DMS53 (cell line): ENCODE measurements at regions not wholly inside any gene's neighbourhood (a gene's known extent, or its start where the extent isn't known, plus 50 kb on each side); places are given as distances from the start of the nearest gene placed in this dataset.
"Not testable (repeated sequence)": the region's sequence is repeated elsewhere in the genome, so short reads cannot be mapped to it uniquely, and the experiment has no call there.

Experiments used
- DNase-seq: peaks from one replicate; lab custom pipeline; 2025; lab: John Stamatoyannopoulos, UW

GRCh38 chr6:37580176-37580955 lies 80.7 kb upstream of the CCDC167 start:
- DNase-seq, result no peak

- DNase-seq, result no peak
Measured at GRCh38 chr6:37579444-37580067, 79.9 kb upstream of the CCDC167 start.

DNA sequence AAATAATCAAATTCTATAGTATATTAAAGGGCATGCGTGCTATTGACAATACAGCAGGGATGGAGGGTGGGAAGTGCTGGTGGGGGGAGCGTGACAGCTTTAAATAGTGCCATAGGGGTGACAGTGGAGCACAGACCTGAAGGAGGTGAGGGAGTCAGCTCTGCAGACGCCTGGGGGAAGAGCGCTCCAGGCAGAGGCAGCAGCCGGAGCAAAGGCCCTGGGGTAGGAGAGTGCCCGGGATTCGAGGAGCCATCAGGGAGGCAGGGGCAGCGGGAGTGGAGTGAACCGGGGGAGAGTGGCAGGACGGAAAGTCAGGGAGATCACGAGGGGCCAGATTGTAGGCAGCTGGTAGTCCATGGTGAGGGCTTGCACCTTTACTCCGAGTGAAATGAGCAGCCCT lies 78.4 kb upstream of the CCDC167 start:
- DNase-seq, result no peak

GRCh38 chr6:37576336-37576737 lies 76.6 kb upstream of the CCDC167 start:
- DNase-seq, result peak; percentile 84

DNA sequence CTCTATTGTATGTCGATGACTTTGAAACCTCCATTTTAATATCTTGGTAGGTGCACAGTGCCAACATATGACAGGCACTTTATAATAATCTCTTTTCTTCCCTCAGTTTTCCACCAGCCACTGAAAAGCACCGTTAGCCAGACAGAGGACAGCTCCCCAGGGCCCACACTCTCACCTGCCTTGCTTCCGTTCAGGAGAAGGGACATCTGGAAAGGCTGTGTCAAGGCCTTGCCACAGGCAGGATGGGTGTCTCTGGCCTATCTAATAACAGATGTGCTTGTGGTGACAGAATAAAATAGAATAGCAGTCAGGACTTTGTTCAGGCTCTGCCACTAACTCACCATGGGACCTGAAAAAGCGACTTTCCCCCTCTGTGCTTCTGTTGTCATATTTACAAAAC lies 75.5 kb upstream of the CCDC167 start:
- DNase-seq, result no peak

- DNase-seq, result no peak
Measured at GRCh38 chr6:37572334-37572733, 72.6 kb upstream of the CCDC167 start.

- DNase-seq, result no peak
Measured at GRCh38 chr6:37570482-37571133, 70.9 kb upstream of the CCDC167 start.

GRCh38 chr6:37569743-37570481 lies 70.2 kb upstream of the CCDC167 start:
- DNase-seq, result no peak

GRCh38 chr6:37569317-37569716 lies 69.6 kb upstream of the CCDC167 start:
- no peak for DNase-seq

DNA sequence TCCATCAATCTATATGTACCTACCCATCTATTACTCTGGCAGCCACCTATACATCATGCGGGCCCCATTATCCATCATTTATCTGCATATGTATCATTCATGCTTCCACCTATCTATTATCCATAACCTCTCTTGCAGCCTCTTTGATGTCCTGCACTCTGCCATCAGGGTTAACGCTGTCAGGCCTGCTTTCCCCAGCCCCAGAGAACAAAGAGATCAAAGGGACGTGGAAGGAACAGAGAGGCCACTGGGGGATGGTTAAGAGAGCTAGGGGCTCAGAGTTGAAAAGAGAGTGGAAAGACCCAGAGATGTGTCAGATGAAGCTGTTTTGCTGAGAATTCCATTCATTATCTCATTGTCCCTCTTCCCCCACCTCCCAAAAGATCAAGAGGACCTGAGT lies 67.3 kb upstream of the CCDC167 start:
- DNase-seq, result no peak

DNA sequence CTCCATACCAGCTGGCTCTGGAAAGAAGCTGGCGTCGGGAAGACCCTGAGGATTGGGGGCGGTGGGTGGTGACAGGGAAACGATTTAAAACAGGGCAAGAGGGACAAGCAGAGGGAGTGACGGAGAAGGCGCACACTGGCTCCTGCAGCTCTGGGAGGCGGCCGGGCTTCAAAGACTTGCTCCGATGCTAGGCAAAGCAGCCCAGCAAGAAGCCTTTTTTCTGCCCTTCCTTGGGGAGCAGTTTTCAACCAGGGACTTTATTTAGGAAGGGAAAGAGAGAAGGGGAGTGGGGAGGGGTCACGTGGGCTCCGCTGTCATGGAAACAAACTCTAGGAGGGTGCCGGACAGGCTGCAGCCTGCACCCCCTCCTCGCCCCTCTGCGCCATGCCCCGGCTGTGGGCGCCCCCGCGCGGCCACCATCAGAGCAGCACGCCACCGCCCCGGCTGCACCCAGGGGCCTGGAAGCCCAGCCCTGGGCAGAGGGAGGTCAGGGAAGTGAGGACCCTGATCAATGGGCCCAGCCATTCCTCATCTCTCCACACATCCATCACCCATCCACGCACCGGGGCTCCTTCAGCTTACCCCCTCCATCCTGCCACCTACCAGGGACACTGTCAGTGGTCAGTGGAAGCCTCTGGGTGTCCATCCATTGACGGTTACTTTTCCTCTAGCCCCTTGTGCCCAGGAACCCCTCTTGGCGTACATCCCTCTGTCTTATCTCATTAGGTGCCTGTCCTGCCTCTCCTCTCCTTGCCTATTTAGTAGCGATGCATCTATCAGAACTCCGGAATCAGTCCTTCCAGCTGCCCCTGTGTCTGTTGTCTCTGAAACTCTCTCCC lies 66.6 kb upstream of the CCDC167 start:
- DNase-seq, result peak; percentile 59

GRCh38 chr6:37565267-37566110 lies 65.8 kb upstream of the CCDC167 start:
- DNase-seq, result peak; percentile 45

GRCh38 chr6:37562926-37563288 lies 63.2 kb upstream of the CCDC167 start:
- DNase-seq, result not testable (repeated sequence)

- DNase-seq, result no peak
Measured at GRCh38 chr6:37561361-37561760, 61.7 kb upstream of the CCDC167 start.

- DNase-seq, result no peak
Measured at GRCh38 chr6:37560737-37561103, 61.0 kb upstream of the CCDC167 start.

GRCh38 chr6:37559501-37559900 lies 59.8 kb upstream of the CCDC167 start:
- no peak for DNase-seq

- no peak for DNase-seq
Measured at GRCh38 chr6:37559050-37559449, 59.4 kb upstream of the CCDC167 start.

DNA sequence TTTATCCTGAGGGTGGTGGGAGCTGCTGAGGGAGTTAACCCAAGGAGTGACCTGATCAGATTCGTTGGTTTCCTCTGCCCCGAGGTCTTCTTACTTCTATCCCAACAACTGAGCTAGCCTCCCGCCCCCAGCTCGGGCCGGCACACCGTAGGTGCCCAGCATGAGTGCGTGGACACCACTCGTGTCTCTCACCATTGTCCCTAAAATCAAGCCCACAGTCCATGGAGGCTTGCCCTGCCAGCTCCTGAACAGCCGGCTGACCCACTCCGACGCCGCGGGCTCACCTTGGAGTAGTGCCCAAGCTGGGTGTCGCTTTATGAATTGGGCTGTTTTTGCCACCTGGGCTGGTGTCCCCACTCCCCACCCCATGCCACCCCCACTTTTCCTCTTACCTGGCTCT lies 59.0 kb upstream of the CCDC167 start:
- DNase-seq, result no peak

- no peak for DNase-seq
Measured at GRCh38 chr6:37558168-37558567, 58.5 kb upstream of the CCDC167 start.

DNA sequence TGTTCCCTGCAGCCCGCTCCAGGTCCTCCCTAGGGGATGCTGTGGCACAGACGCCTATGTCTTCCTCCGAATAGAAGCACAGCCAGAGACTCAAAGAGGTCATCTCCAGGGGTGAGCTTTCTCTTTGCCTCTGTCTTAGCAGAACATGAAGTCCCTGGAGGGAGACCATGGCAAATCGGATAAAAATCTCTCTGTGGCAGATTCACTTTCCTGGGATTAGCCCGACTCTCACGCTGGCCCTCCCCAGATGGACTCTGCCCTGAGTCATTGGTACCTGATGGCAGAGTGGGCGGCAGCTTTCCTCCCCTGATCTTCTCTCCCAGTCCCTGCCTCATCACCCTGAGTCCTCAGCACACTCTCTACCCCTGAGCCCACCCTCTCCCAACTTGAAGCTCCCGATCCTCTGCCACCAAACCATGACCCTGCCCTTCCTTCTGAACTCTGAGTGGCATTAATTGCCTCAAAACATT lies 58.0 kb upstream of the CCDC167 start:
- DNase-seq, result no peak
